Upper lobe of left lung (tissue), 4 donors: ENCODE measurements at regions not wholly inside any gene's neighbourhood (a gene's known extent, or its start where the extent isn't known, plus 50 kb on each side); places are given as distances from the start of the nearest gene placed in this dataset.

Source experiments
- POLR2A ChIP-seq, 4 donors: fragments of 450-650 bp; IDR thresholded peaks; one replicate each; pipeline ENCODE4 v1.5.1; 2016 to 2017; ENCODE audit warnings: antibody characterized with exemption in 4 of 4, mild to moderate bottlenecking in 2 of 4
- POLR2AphosphoS5 ChIP-seq, 2 donors: sonication (generic); formaldehyde crosslinking; IDR thresholded peaks; one replicate each; pipeline ENCODE4 v1.5.1; 2017; ENCODE audit warnings: antibody characterized with exemption in 2 of 2
- TF ChIP-seq, protein P1 (sequence below), 6 experiments: fragments of 450-650 bp in 4 of 6; fragments of 200-600 bp in 2 of 6; sonication (generic) in 2 of 6; IDR thresholded peaks; one replicate each; pipeline ENCODE4 v1.5.1; 2016 to 2019; ENCODE audit warnings: antibody characterized with exemption in 6 of 6

DNA sequence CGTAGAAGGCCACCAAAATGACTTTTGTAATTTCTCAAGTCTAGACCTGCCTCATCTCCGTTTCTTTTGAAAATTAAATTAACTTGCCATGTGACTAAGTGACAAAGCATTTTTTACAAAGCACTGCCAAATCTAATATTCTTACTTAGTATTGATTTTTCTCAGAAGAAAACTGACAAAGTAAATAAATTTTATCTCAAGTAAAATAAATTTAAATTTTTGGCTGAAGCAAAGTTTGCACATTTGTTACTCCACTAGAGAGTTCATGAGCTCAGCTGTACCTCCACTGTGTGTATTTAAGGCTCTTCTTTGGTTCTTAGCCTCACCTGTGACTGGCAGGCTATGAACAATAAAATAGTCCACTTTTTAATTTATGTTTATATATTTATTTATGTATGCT lies 441.1 kb upstream of the PCDH10 start:
- TF ChIP-seq POLR2AphosphoS5 (IDR thresholded peaks at IDR 0.05): no peak
- TF ChIP-seq, protein P1, sequence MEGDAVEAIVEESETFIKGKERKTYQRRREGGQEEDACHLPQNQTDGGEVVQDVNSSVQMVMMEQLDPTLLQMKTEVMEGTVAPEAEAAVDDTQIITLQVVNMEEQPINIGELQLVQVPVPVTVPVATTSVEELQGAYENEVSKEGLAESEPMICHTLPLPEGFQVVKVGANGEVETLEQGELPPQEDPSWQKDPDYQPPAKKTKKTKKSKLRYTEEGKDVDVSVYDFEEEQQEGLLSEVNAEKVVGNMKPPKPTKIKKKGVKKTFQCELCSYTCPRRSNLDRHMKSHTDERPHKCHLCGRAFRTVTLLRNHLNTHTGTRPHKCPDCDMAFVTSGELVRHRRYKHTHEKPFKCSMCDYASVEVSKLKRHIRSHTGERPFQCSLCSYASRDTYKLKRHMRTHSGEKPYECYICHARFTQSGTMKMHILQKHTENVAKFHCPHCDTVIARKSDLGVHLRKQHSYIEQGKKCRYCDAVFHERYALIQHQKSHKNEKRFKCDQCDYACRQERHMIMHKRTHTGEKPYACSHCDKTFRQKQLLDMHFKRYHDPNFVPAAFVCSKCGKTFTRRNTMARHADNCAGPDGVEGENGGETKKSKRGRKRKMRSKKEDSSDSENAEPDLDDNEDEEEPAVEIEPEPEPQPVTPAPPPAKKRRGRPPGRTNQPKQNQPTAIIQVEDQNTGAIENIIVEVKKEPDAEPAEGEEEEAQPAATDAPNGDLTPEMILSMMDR (IDR thresholded peaks at IDR 0.05): no peak
- no peak for TF ChIP-seq POLR2A (IDR thresholded peaks at IDR 0.05)
